Fibroblast of lung (primary cell): ENCODE measurements at regions not wholly inside any gene's neighbourhood (a gene's known extent, or its start where the extent isn't known, plus 50 kb on each side); places are given as distances from the start of the nearest gene placed in this dataset.
"Not testable (repeated sequence)": the region's sequence is repeated elsewhere in the genome, so short reads cannot be mapped to it uniquely, and the experiment has no call there.

Experiments used
- DNase-seq, 2 donors: peaks; one replicate each; pipeline versions ENCODE4 v3.0.0 to v3.0.0-alpha.2; 2010; ENCODE audit warnings: low read depth in 2 of 2
- H2AFZ ChIP-seq: 2 replicates; pipeline ENCODE4 v1.5.1; 2012; ENCODE audit warnings: low read length, control low read depth, inconsistent platforms
- H3K27ac ChIP-seq: 2 replicates; pipeline ENCODE4 v1.5.1; 2011; ENCODE audit warnings: low read length, control low read depth; ENCODE audit not compliant: insufficient read depth
- H3K27me3 ChIP-seq: 2 replicates; pipeline ENCODE4 v1.5.1; 2011; ENCODE audit warnings: mild to moderate bottlenecking, low read length; ENCODE audit not compliant: control insufficient read depth, insufficient read depth
- H3K36me3 ChIP-seq: 2 replicates; pipeline ENCODE4 v1.5.1; 2011; ENCODE audit warnings: low read length; ENCODE audit not compliant: control insufficient read depth, insufficient read depth
- H3K4me1 ChIP-seq: 2 replicates; pipeline ENCODE4 v1.5.1; 2011; ENCODE audit warnings: low read length; ENCODE audit not compliant: control insufficient read depth, insufficient read depth; ENCODE audit errors: extremely low read depth
- H3K4me2 ChIP-seq: 2 replicates; pipeline ENCODE4 v1.5.1; 2011; ENCODE audit warnings: low read length, control low read depth; ENCODE audit not compliant: insufficient read depth; ENCODE audit errors: extremely low read depth
- H3K4me3 ChIP-seq, 4 experiments: fragments of 200-600 bp in 1 of 4; sonication (generic) in 1 of 4; replicated peaks in 1 of 4; 2 replicates each; pipeline ENCODE4 v1.5.1; 2011 to 2016; ENCODE audit warnings: low read length in 4 of 4, low read depth in 3 of 4, mild to moderate bottlenecking in 3 of 4, control low read depth in 2 of 4, inconsistent platforms in 1 of 4, mixed read lengths in 1 of 4; ENCODE audit not compliant: insufficient read depth in 1 of 4; ENCODE audit errors: control extremely low read depth in 1 of 4
- H3K79me2 ChIP-seq: 2 replicates; pipeline ENCODE4 v1.5.1; 2012; ENCODE audit warnings: mild to moderate bottlenecking, low read length, inconsistent platforms; ENCODE audit not compliant: control insufficient read depth, insufficient read depth
- H3K9ac ChIP-seq: 2 replicates; pipeline ENCODE4 v1.5.1; 2011; ENCODE audit warnings: mild to moderate bottlenecking, low read length, control low read depth; ENCODE audit not compliant: insufficient read depth
- H3K9me3 ChIP-seq: 2 replicates; pipeline ENCODE4 v1.5.1; 2012; ENCODE audit warnings: low read depth, low read length; ENCODE audit not compliant: control insufficient read depth, insufficient read depth
- H4K20me1 ChIP-seq: 2 replicates; pipeline ENCODE4 v1.5.1; 2011; ENCODE audit warnings: low read length; ENCODE audit not compliant: control insufficient read depth, insufficient read depth; ENCODE audit errors: extremely low read depth
- EZH2 ChIP-seq: IDR thresholded peaks from 2 replicates; pipeline ENCODE4 v1.5.1; 2012; ENCODE audit warnings: low read length, control low read depth, mild to moderate bottlenecking; ENCODE audit errors: missing control alignments
- TF ChIP-seq, protein P1 (sequence below), 2 donors: IDR thresholded peaks in 1 of 2; conservative IDR thresholded peaks in 1 of 2; 1 replicate in 1 of 2; 2 replicates in 1 of 2; pipeline ENCODE4 v1.5.1; 2011 to 2012; ENCODE audit warnings: low read length in 2 of 2, control low read depth in 1 of 2, inconsistent platforms in 1 of 2, low read depth in 1 of 2, mild to moderate bottlenecking in 1 of 2

GRCh38 chr22:48482771-48483170 is 1344.9 kb downstream of the BRD1 start:
- H3K36me3 ChIP-seq, result no peaks in the 10 kb centered on the region
- H4K20me1 ChIP-seq, result no peaks in the 10 kb centered on the region
- no peak overlapping the region for H3K4me3 ChIP-seq
- H3K9me3 ChIP-seq, result no peaks in the 10 kb centered on the region
- H3K4me2 ChIP-seq, result no peak overlapping the region
- TF ChIP-seq EZH2, result no peak
- TF ChIP-seq, protein P1, sequence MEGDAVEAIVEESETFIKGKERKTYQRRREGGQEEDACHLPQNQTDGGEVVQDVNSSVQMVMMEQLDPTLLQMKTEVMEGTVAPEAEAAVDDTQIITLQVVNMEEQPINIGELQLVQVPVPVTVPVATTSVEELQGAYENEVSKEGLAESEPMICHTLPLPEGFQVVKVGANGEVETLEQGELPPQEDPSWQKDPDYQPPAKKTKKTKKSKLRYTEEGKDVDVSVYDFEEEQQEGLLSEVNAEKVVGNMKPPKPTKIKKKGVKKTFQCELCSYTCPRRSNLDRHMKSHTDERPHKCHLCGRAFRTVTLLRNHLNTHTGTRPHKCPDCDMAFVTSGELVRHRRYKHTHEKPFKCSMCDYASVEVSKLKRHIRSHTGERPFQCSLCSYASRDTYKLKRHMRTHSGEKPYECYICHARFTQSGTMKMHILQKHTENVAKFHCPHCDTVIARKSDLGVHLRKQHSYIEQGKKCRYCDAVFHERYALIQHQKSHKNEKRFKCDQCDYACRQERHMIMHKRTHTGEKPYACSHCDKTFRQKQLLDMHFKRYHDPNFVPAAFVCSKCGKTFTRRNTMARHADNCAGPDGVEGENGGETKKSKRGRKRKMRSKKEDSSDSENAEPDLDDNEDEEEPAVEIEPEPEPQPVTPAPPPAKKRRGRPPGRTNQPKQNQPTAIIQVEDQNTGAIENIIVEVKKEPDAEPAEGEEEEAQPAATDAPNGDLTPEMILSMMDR (conservative IDR thresholded peaks at IDR 0.05 in 1 of 2, IDR thresholded peaks at IDR 0.05 in 1 of 2; ENCODE audit: low read depth in 1 of 2, low read length in 2 of 2), result no peak
- no peaks in the 10 kb centered on the region for H3K79me2 ChIP-seq
- H3K27me3 ChIP-seq, result no peaks in the 10 kb centered on the region
- H3K4me1 ChIP-seq, result no peaks in the 10 kb centered on the region
- no peak overlapping the region for H3K9ac ChIP-seq
- DNase-seq, result no peak
- no peak overlapping the region for H3K27ac ChIP-seq
- H2AFZ ChIP-seq, result no peak overlapping the region

DNA sequence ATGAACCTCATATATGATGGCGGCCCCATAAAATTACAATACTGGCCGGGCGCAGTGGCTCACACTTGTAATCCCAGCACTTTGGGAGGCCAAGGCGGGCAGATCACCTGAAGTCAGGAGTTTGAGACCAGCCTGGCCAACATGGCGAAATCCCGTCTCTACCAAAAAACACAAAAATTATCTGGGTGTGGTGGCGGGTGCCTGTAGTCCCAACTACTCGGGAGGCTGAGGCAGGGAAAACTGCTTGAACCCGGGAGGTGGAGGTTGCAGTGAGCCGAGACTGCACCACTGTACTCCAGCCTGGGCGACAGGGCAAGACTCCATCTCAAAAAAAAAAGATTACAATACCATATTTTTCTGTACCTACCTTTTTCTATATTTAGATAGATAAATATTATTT is 1345.5 kb downstream of the BRD1 start:
- not testable (repeated sequence) for H2AFZ ChIP-seq, H4K20me1 ChIP-seq, H3K4me1 ChIP-seq, H3K27me3 ChIP-seq, H3K4me2 ChIP-seq, H3K9ac ChIP-seq, H3K36me3 ChIP-seq, H3K4me3 ChIP-seq, H3K27ac ChIP-seq, DNase-seq, H3K9me3 ChIP-seq, H3K79me2 ChIP-seq

GRCh38 chr22:48481748-48482147 is 1345.9 kb downstream of the BRD1 start:
- Histone ChIP-seq H3K4me3 (no peak overlapping the region), H3K27ac (no peak overlapping the region), H3K36me3 (no peaks in the 10 kb centered on the region), H4K20me1 (no peaks in the 10 kb centered on the region), H3K4me1 (no peaks in the 10 kb centered on the region), H3K79me2 (no peaks in the 10 kb centered on the region), H3K27me3 (no peaks in the 10 kb centered on the region), H3K4me2 (no peak overlapping the region), H3K9me3 (no peaks in the 10 kb centered on the region), H2AFZ (no peak overlapping the region), H3K9ac (no peak overlapping the region)
- no peak for DNase-seq
- TF ChIP-seq EZH2, result no peak
- TF ChIP-seq, protein P1 (conservative IDR thresholded peaks at IDR 0.05 in 1 of 2, IDR thresholded peaks at IDR 0.05 in 1 of 2; ENCODE audit: low read depth in 1 of 2, low read length in 2 of 2), result no peak
